Fibroblast of the aortic adventitia (primary cell): ENCODE measurements at regions not wholly inside any gene's neighbourhood (a gene's known extent, or its start where the extent isn't known, plus 50 kb on each side); places are given as distances from the start of the nearest gene placed in this dataset.

Experiments used
- DNase-seq: peaks from one replicate; pipeline ENCODE4 v3.0.0-alpha.2; 2010; ENCODE audit warnings: low read depth
- H3K4me3 ChIP-seq: 2 replicates; pipeline ENCODE4 v1.5.1; 2011; ENCODE audit warnings: low read depth, mild to moderate bottlenecking, control low read depth, low read length, moderate library complexity
- TF ChIP-seq, protein P1 (sequence below): IDR thresholded peaks from 2 replicates; pipeline ENCODE4 v1.5.1; 2011; ENCODE audit warnings: mild to moderate bottlenecking, low read length, control low read depth, inconsistent platforms; ENCODE audit not compliant: insufficient read depth

DNA sequence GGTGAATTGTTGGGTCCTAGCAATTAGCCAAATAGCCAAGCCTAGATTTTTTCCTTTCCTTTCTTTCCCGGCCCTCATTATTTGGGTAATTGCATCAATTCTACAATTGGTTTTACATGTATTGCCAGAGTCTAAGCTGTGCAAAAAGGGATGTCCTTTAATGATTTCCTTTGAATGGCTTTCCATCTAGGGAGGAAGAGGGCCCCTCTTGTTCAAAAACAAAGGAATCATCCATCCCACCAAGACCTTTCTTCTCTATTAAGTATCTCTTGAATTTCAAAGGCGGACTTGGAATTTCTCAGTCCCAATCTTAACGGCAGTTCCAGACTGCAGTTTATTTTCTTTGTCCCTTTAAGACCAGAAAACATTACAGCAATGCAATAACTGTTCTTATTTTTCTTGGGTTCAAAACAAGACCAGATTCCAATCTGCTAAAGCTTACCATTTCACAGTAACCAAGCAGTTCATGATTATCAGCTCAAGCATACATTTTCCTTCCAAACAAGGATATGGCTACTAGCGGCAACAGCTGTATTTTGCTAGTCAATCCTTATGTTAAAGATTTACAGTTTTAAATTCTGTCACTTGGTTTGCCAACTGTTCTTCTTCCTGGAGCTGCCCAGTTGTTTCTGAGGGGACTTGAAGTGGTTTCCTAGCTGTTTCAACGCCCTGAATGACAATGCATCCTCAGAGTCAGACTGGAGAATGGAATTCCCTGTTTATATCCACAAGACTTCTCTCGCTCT, 91.4 kb upstream of the LRIG1 start:
- DNase-seq: peak; percentile 49
- TF ChIP-seq, protein P1, sequence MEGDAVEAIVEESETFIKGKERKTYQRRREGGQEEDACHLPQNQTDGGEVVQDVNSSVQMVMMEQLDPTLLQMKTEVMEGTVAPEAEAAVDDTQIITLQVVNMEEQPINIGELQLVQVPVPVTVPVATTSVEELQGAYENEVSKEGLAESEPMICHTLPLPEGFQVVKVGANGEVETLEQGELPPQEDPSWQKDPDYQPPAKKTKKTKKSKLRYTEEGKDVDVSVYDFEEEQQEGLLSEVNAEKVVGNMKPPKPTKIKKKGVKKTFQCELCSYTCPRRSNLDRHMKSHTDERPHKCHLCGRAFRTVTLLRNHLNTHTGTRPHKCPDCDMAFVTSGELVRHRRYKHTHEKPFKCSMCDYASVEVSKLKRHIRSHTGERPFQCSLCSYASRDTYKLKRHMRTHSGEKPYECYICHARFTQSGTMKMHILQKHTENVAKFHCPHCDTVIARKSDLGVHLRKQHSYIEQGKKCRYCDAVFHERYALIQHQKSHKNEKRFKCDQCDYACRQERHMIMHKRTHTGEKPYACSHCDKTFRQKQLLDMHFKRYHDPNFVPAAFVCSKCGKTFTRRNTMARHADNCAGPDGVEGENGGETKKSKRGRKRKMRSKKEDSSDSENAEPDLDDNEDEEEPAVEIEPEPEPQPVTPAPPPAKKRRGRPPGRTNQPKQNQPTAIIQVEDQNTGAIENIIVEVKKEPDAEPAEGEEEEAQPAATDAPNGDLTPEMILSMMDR: no peak
- no peak overlapping the region for H3K4me3 ChIP-seq

DNA sequence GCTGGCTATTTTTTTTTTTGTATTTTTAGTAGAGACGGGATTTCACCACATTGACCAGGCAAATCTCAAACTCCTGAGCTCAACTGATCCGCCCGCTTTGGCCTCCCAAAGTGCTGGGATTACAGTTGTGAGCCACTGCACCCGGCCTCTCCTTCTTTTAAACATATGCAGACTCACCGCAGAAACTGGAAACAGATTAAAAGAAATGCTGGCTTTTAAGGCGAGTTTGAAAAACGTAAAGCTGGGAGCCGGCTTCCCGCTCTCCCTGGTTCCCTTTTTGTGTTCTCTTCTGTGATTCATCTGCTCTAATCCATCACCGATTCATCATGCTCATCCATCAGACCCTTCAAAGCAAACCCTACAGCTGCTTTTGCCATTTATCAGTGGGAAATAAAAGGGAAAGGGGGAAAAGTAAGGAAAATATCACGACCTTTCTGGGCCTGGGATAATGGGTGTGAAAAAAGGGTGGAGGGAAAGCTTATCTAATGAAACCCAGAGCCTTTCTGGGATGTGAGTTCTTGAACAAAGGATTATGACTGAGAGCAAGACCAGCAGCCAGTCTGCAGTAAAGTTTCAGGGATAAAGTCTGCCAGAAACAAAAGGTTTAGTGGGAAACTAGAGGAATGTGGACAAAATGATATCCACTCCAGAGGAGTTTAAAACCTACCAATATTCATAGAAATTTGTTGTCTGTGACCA, 92.3 kb upstream of the LRIG1 start:
- peak; percentile 38 for DNase-seq
- no peak overlapping the region for H3K4me3 ChIP-seq
- TF ChIP-seq, protein P1: no peak

DNA sequence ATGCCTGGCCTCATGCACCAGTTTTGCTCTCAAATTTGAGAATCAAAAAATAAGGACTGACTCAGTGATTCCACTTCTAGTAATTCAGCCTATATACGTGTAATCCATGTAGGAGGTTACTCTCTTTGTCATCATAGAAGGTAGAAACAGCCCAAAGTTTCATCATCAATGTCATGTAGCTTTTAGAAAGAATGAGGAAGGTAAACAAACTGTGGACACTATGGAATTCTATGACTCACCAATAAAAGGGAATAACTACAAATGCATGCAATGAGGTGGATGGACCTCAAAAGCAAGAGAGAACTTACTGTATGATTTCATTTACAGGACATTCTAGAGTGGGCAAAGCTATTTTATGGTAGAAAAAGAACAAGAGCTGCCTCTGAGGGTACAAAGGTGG, 93.2 kb upstream of the LRIG1 start:
- H3K4me3 ChIP-seq: no peak overlapping the region
- peak; percentile 89 for DNase-seq
- TF ChIP-seq, protein P1: no peak

DNA sequence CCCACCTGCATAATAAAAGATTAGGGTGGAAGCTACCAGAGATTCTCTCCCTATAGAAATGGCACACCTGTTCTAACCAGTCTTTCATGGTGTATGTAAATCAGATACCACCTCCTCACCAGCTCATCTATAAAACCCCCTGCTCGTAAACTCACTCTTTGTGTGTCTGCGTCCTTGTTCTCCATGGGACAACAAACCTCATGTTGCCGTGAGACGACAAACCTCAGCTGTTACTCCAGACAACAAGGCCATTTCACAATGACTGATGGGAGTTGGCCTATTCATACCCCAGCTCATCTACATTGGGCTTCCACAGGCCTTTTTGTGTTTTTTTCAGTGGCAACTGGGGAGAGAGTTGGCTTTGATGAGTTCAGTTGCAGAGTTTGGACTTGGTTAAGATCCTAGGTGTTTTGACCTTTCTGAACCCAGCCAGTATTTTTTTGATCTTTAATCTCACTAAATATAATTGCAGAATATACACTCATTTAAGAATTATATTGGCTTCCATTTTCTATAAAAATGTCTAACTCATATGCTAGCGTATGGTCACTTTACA, 96.6 kb upstream of the LRIG1 start:
- no peak for DNase-seq
- H3K4me3 ChIP-seq: no peak overlapping the region
- TF ChIP-seq, protein P1: no peak

DNA sequence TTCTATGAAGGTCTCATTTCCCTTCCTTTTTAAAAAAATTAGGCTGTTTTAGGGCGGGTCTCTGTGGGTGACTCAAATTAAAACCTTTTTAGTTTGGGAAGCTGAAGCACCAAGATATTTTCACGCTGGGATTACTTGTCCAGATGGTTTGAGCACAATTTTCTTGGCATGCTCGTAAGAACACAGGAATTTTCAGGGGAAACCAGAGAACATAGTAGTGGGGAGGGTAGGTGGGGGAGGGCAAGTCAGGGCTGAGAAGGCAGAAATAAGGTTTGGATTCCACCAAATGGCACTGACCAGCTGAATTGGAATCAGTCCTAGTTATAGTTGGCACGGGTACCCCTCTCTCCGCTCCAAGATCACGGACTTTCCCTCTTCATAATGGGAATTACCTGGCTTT, 97.3 kb upstream of the LRIG1 start:
- H3K4me3 ChIP-seq: no peak overlapping the region
- DNase-seq: peak; percentile 76
- TF ChIP-seq, protein P1: no peak

DNA sequence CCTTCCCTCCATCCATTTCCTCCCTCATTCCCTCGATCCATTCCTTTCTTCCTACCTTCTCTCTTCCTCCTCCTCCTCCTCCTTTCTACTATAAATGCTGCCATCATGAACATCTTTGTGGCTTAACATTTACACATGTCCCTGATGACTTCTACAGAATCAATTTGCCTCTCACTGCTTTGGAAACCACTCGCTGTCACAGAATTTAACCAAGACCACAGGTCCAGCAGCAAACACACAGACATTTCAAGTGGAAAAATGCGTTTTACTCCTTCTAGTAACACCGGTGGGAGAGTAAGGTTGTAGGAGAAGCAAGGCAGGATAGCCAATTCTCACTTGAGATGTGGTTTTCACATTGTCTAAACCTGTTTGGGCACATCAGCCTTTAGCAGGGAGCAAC, 101.4 kb upstream of the LRIG1 start:
- no peak for DNase-seq
- no peak overlapping the region for H3K4me3 ChIP-seq
- TF ChIP-seq, protein P1: no peak
